Mesothelial cell of epicardium (in vitro differentiated cells): ENCODE measurements at regions not wholly inside any gene's neighbourhood (a gene's known extent, or its start where the extent isn't known, plus 50 kb on each side); places are given as distances from the start of the nearest gene placed in this dataset.

Experiments
- DNase-seq, 2 experiments: peaks; one replicate each; pipeline ENCODE4 v3.0.0; 2021; ENCODE audit warnings: low spot score in 2 of 2; ENCODE audit not compliant: unreplicated experiment in 2 of 2
- H3K27ac Mint-ChIP-seq: 2 replicates; pipeline ENCODE4 v1.8.0; 2021; ENCODE audit warnings: mixed read lengths
- H3K27me3 Mint-ChIP-seq: 2 replicates; pipeline ENCODE4 v1.8.0; 2021; ENCODE audit warnings: low read depth, mixed read lengths
- H3K36me3 Mint-ChIP-seq: 2 replicates; pipeline ENCODE4 v1.8.0; 2021; ENCODE audit warnings: mixed read lengths
- H3K4me1 Mint-ChIP-seq: 2 replicates; pipeline ENCODE4 v1.8.0; 2021; ENCODE audit warnings: mixed read lengths
- H3K4me3 Mint-ChIP-seq: 2 replicates; pipeline ENCODE4 v1.8.0; 2021; ENCODE audit warnings: mild to moderate bottlenecking, moderate library complexity, mixed read lengths
- H3K9me3 Mint-ChIP-seq: 2 replicates; pipeline ENCODE4 v1.8.0; 2021; ENCODE audit warnings: mixed read lengths
- CTCF ChIP-seq: fragments of 200-600 bp; sonication (generic); IDR thresholded peaks from one replicate; pipeline ENCODE4 v1.5.0; 2021; ENCODE audit warnings: antibody characterized with exemption; ENCODE audit not compliant: unreplicated experiment

DNA sequence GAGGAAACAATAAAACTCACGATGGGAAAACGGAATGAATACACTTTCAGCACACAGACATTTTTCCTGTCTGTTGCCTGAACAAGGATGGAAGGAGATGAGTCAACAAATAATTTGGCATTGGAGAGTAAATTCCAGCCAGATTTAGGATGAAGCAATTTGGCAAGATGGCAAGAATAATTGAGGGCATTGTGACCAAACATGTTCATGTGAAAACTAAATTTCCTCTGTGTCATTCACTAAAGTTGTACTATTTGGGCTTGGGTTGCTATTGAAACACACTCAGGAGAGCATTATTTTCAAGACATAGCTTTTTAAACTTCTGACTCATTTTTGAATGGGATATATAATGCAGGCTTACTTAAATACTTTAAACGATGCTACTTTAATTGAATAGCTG lies 1614.4 kb downstream of the PCDH19 start:
- no peak overlapping the region for H3K27ac Mint-ChIP-seq
- peaks cover 12% of the 10 kb centered on the region for H3K36me3 Mint-ChIP-seq
- TF ChIP-seq CTCF, result no peak
- peaks cover 5% of the 10 kb centered on the region for H3K4me1 Mint-ChIP-seq
- H3K9me3 Mint-ChIP-seq, result peaks cover 13% of the 10 kb centered on the region
- H3K4me3 Mint-ChIP-seq, result no peak overlapping the region
- no peaks in the 10 kb centered on the region for H3K27me3 Mint-ChIP-seq
- no peak for DNase-seq

GRCh38 chrX:98755912-98756311 lies 1654.2 kb downstream of the PCDH19 start:
- no peak overlapping the region for H3K27ac Mint-ChIP-seq
- no peak overlapping the region for H3K4me3 Mint-ChIP-seq
- DNase-seq, result no peak
- H3K4me1 Mint-ChIP-seq, result no peaks in the 10 kb centered on the region
- no peak for TF ChIP-seq CTCF
- H3K9me3 Mint-ChIP-seq, result peaks cover 47% of the 10 kb centered on the region
- no peaks in the 10 kb centered on the region for H3K27me3 Mint-ChIP-seq
- peaks cover 50% of the 10 kb centered on the region for H3K36me3 Mint-ChIP-seq

DNA sequence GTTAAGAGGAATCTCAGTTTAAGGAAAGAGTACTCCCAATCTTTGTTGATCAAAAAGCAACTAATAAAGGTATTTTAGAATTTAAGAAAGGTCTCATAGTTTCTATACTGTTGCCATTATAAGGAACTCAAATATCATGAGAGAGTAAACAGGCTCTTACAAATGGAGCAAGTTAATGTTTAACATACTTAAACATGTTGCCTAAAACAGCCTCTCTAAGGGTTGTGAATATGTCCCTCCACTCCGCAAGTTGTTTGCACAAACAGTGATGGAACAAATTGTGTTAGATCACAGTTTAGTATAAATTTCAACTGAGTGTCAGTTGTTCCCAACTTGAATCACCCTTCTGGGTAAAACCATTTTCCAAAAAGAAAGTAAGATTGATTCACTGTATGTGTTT lies 1678.3 kb downstream of the PCDH19 start:
- TF ChIP-seq CTCF, result no peak
- Mint-ChIP-seq H3K36me3 (peaks cover 13% of the 10 kb centered on the region), H3K4me3 (no peak overlapping the region), H3K9me3 (peaks cover 14% of the 10 kb centered on the region), H3K27ac (no peak overlapping the region), H3K27me3 (no peaks in the 10 kb centered on the region), H3K4me1 (no peaks in the 10 kb centered on the region)
- DNase-seq, result no peak

DNA sequence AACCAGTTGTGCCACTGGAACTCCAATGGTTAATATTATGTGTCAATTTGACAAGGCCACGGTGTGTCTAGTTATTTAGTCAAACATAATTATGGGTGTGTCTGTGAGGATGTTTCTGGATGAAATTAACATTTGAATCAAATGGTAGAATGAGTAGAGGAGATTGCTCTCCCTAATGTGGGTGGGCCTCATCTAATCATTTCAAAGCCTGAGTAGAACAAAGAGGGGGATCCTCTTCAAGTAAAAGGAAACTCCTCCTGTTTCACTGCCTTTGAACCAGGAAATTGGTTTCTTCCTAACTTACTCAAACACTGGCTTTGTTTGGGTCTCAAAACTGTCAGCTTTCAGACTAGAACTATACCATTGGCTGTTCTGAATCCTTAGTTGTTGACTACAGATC lies 1692.1 kb downstream of the PCDH19 start:
- Mint-ChIP-seq H3K27ac (no peak overlapping the region), H3K9me3 (peaks cover 28% of the 10 kb centered on the region), H3K36me3 (peaks cover 25% of the 10 kb centered on the region), H3K4me3 (no peak overlapping the region), H3K27me3 (no peaks in the 10 kb centered on the region), H3K4me1 (no peaks in the 10 kb centered on the region)
- DNase-seq, result no peak
- TF ChIP-seq CTCF, result no peak
